ENCODE measurements at regions not wholly inside any gene's neighbourhood (a gene's known extent, or its start where the extent isn't known, plus 50 kb on each side); places are given as distances from the start of the nearest gene placed in this dataset.

DNA sequence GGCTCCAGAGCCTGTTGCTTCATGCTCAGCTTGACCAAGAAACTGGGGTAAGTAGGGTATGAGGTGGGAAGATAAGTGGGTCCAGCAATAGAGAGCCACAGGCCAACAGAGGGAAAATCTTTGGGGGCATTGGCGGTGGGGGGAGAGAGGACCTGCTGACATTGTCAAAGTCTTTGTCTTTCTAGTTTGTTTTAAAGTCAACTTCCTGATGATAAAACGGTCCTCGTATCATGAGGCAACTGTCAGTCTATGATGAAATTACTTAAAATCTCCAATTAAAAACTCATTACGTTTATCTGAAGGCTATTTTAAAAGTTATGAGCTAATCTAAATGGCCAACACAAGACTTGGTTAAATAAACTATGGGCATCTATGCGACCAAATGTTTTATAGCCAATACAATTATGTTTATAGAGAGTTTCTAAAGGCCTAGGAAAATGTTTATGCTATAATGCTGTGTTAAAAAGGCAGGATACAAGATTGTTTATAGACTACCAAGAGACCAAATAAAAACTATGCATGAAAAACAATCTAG is 84.4 kb upstream of the CD28 start:
- TF ChIP-seq E2F6 (IDR thresholded peaks at IDR 0.05; ENCODE audit: borderline replicate concordance, low read depth) (no peak), ZC3H11A (IDR thresholded peaks at IDR 0.05) (no peak), RAD21 (conservative IDR thresholded peaks at IDR 0.05 in 1 of 2, IDR thresholded peaks at IDR 0.05 in 1 of 2) (no peak), ESRRA (IDR thresholded peaks at IDR 0.05; ENCODE audit: borderline replicate concordance, low read length) (no peak), EHF (CRISPR knock-in tag; IDR thresholded peaks at IDR 0.05) (no peak), MYC (IDR thresholded peaks at IDR 0.05; ENCODE audit: borderline replicate concordance, low read length) (no peak), CHD4 (IDR thresholded peaks at IDR 0.05; ENCODE audit: borderline replicate concordance) (no peak), JUNB (IDR thresholded peaks at IDR 0.05) (no peak), KDM5A (IDR thresholded peaks at IDR 0.05) (no peak), CHD2 (IDR thresholded peaks at IDR 0.05; ENCODE audit: low read length, partially characterized antibody) (no peak), BHLHE40 (IDR thresholded peaks at IDR 0.05; ENCODE audit: low read depth, low read length) (no peak), NPAS2 (CRISPR knock-in tag; IDR thresholded peaks at IDR 0.05; ENCODE audit: borderline replicate concordance) (no peak), EHMT2 (IDR thresholded peaks at IDR 0.05; ENCODE audit: low read depth) (no peak), RARB (CRISPR knock-in tag; IDR thresholded peaks at IDR 0.05) (no peak), GATA3 (IDR thresholded peaks at IDR 0.05; ENCODE audit: borderline replicate concordance) (no peak), ZNF302 (CRISPR knock-in tag; IDR thresholded peaks at IDR 0.05) (no peak)
- TF ChIP-seq, protein P1, sequence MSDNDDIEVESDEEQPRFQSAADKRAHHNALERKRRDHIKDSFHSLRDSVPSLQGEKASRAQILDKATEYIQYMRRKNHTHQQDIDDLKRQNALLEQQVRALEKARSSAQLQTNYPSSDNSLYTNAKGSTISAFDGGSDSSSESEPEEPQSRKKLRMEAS (IDR thresholded peaks at IDR 0.05), result no peak
- TF ChIP-seq, protein P2, sequence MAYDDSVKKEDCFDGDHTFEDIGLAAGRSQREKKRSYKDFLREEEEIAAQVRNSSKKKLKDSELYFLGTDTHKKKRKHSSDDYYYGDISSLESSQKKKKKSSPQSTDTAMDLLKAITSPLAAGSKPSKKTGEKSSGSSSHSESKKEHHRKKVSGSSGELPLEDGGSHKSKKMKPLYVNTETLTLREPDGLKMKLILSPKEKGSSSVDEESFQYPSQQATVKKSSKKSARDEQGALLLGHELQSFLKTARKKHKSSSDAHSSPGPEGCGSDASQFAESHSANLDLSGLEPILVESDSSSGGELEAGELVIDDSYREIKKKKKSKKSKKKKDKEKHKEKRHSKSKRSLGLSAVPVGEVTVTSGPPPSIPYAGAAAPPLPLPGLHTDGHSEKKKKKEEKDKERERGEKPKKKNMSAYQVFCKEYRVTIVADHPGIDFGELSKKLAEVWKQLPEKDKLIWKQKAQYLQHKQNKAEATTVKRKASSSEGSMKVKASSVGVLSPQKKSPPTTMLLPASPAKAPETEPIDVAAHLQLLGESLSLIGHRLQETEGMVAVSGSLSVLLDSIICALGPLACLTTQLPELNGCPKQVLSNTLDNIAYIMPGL (CRISPR knock-in tag; IDR thresholded peaks at IDR 0.05; ENCODE audit: borderline replicate concordance), result no peak
- ATAC-seq, result no peak
- Histone ChIP-seq H3K4me1 (peaks cover 13% of the 10 kb centered on the region), H3K4me3 (no peak overlapping the region), H3K9me3 (no peaks in the 10 kb centered on the region), H3K27ac (peak overlapping the region in 1 of 2 experiments; percentile 2; a peak in 1 of 6 replicates), H3K4me2 (no peak overlapping the region)
- no peak for FAIRE-seq
- DNase-seq (ENCODE audit: low read depth in 1 of 2, low spot score in 1 of 2), result no peak
- POLR2A ChIA-PET, result no interaction called here
- WGBS (ENCODE audit: missing lambda C conversion rate), result 85% methylated on average over 5 of the region's 5 CpGs
- CTCF ChIA-PET, result interaction anchor here (2.2 kb wide), 1 partner anchor 12 kb away, joined by 6 read pairs; no protein-coding TSS in a partner anchor

GRCh38 chr2:203623096-203623495 is 83.3 kb upstream of the CD28 start:
- Histone ChIP-seq H3K4me1 (peaks cover 13% of the 10 kb centered on the region), H3K4me2 (peak overlapping the region; percentile 27; the same call in 2 of the 3 replicates), H3K4me3 (no peak overlapping the region), H3K27ac (peak overlapping the region; percentile 31 to 67; a peak in 4 of 6 replicates), H3K9me3 (no peaks in the 10 kb centered on the region)
- ChIA-PET CTCF (no interaction called here), POLR2A (no interaction called here)
- DNase-seq (ENCODE audit: low read depth in 1 of 2, low spot score in 1 of 2) (peak; percentile 8 to 62), FAIRE-seq (no peak), ATAC-seq (peak; percentile 84 to 97)
- TF ChIP-seq FOSL2 (IDR thresholded peaks at IDR 0.05) (no peak), FOSL2 (CRISPR knock-in tag; IDR thresholded peaks at IDR 0.05) (peak; percentile 54), SREBF2 (IDR thresholded peaks at IDR 0.05) (no peak), POLR2A (IDR thresholded peaks at IDR 0.05; ENCODE audit: low read length) (no peak)
- WGBS (ENCODE audit: missing lambda C conversion rate), result 74% methylated on average over 3 of the region's 3 CpGs

GRCh38 chr2:203623661-203624060 is 82.8 kb upstream of the CD28 start:
- TF ChIP-seq E2F6 (IDR thresholded peaks at IDR 0.05; ENCODE audit: borderline replicate concordance, low read depth) (no peak), JUN (IDR thresholded peaks at IDR 0.05) (no peak), JUNB (IDR thresholded peaks at IDR 0.05) (no peak), MAZ (IDR thresholded peaks at IDR 0.05; ENCODE audit: borderline replicate concordance, low read depth, low read length) (no peak), HDAC2 (IDR thresholded peaks at IDR 0.05) (no peak), USF2 (IDR thresholded peaks at IDR 0.05) (no peak), NR3C1 (IDR thresholded peaks at IDR 0.05) (no peak), HOXB13 (CRISPR knock-in tag; IDR thresholded peaks at IDR 0.05; ENCODE audit: low read depth) (no peak), RCOR1 (IDR thresholded peaks at IDR 0.05; ENCODE audit: low read depth, low read length) (no peak), ESRRA (IDR thresholded peaks at IDR 0.05; ENCODE audit: borderline replicate concordance, low read length) (no peak), EP300 (IDR thresholded peaks at IDR 0.05) (no peak), FOSL2 (IDR thresholded peaks at IDR 0.05) (no peak), FOSL2 (CRISPR knock-in tag; IDR thresholded peaks at IDR 0.05) (no peak)
- TF ChIP-seq, protein P2 (CRISPR knock-in tag; IDR thresholded peaks at IDR 0.05; ENCODE audit: borderline replicate concordance), result no peak
- H3K9me3 ChIP-seq, result no peaks in the 10 kb centered on the region
- 53% methylated on average over 6 of the region's 6 CpGs for WGBS (ENCODE audit: missing lambda C conversion rate)
- DNase-seq (ENCODE audit: low read depth in 1 of 2, low spot score in 1 of 2), result no peak
- POLR2A ChIA-PET, result no interaction called here
- ATAC-seq, result peak in 1 of 2 experiments; percentile 46; a peak in 3 of 6 replicates
- H3K4me3 ChIP-seq, result no peak overlapping the region
- 0 out of 3 replicates have a peak overlapping the region, but pooled peaks have one; percentile 27 for H3K4me2 ChIP-seq
- no peak for FAIRE-seq
- peak overlapping the region; percentile 31 to 67; a peak in 4 of 6 replicates for H3K27ac ChIP-seq
- CTCF ChIA-PET, result interaction anchor here (0.6 to 1.8 kb wide), 3 partner anchors 11 to 582 kb away, joined by 3 to 5 read pairs (median 4); no protein-coding TSS in a partner anchor
- peaks cover 13% of the 10 kb centered on the region for H3K4me1 ChIP-seq

Data from A549 (cell line).